ENCODE measurements at regions not wholly inside any gene's neighbourhood (a gene's known extent, or its start where the extent isn't known, plus 50 kb on each side); places are given as distances from the start of the nearest gene placed in this dataset.

GRCh38 chr4:97103252-97103651 lies 1040.0 kb downstream of the STPG2 start:
- no peaks in the 10 kb centered on the region for H3K36me3 ChIP-seq (ENCODE audit: control insufficient read depth in 2 of 2, insufficient read depth in 2 of 2, low read length in 2 of 2)
- no peak overlapping the region for H3K27ac ChIP-seq (ENCODE audit: low read depth in 2 of 2, low read length in 2 of 2)
- no peak overlapping the region for H3K9ac ChIP-seq (ENCODE audit: low read depth in 1 of 2, low read length in 2 of 2)
- H3K27me3 ChIP-seq (ENCODE audit: control insufficient read depth in 2 of 2, insufficient read depth in 2 of 2, low read length in 2 of 2): no peaks in the 10 kb centered on the region
- no peaks in the 10 kb centered on the region for H3K4me1 ChIP-seq (ENCODE audit: control insufficient read depth in 2 of 2, insufficient read depth in 2 of 2, low read length in 2 of 2)
- no peaks in the 10 kb centered on the region for H3K9me3 ChIP-seq (ENCODE audit: control insufficient read depth in 2 of 2, low read length in 2 of 2)
- no peak overlapping the region for H3K4me3 ChIP-seq (ENCODE audit: low read length in 2 of 2)

- no peak overlapping the region for H3K9ac ChIP-seq (ENCODE audit: low read depth in 1 of 2, low read length in 2 of 2)
Observed at GRCh38 chr4:97104006-97104405, 1039.3 kb downstream of the STPG2 start.

GRCh38 chr4:97104666-97105065 lies 1038.6 kb downstream of the STPG2 start:
- Histone ChIP-seq H3K9me3 (ENCODE audit: control insufficient read depth in 2 of 2, low read length in 2 of 2) (no peaks in the 10 kb centered on the region), H3K36me3 (ENCODE audit: control insufficient read depth in 2 of 2, insufficient read depth in 2 of 2, low read length in 2 of 2) (no peaks in the 10 kb centered on the region), H3K4me1 (ENCODE audit: control insufficient read depth in 2 of 2, insufficient read depth in 2 of 2, low read length in 2 of 2) (no peaks in the 10 kb centered on the region), H3K27me3 (ENCODE audit: control insufficient read depth in 2 of 2, insufficient read depth in 2 of 2, low read length in 2 of 2) (no peaks in the 10 kb centered on the region), H3K27ac (ENCODE audit: low read depth in 2 of 2, low read length in 2 of 2) (no peak overlapping the region), H3K4me3 (ENCODE audit: low read length in 2 of 2) (no peak overlapping the region), H3K9ac (ENCODE audit: low read depth in 1 of 2, low read length in 2 of 2) (no peak overlapping the region)

More at GRCh38 chr4:97104006-97104405, 1039.3 kb downstream of the STPG2 start:
- no peaks in the 10 kb centered on the region for H3K27me3 ChIP-seq (ENCODE audit: control insufficient read depth in 2 of 2, insufficient read depth in 2 of 2, low read length in 2 of 2)
- no peaks in the 10 kb centered on the region for H3K9me3 ChIP-seq (ENCODE audit: control insufficient read depth in 2 of 2, low read length in 2 of 2)
- no peak overlapping the region for H3K4me3 ChIP-seq (ENCODE audit: low read length in 2 of 2)
- no peaks in the 10 kb centered on the region for H3K4me1 ChIP-seq (ENCODE audit: control insufficient read depth in 2 of 2, insufficient read depth in 2 of 2, low read length in 2 of 2)
- no peak overlapping the region for H3K27ac ChIP-seq (ENCODE audit: low read depth in 2 of 2, low read length in 2 of 2)
- no peaks in the 10 kb centered on the region for H3K36me3 ChIP-seq (ENCODE audit: control insufficient read depth in 2 of 2, insufficient read depth in 2 of 2, low read length in 2 of 2)

- Histone ChIP-seq H3K9ac (ENCODE audit: low read depth in 1 of 2, low read length in 2 of 2) (no peak overlapping the region), H3K9me3 (ENCODE audit: control insufficient read depth in 2 of 2, low read length in 2 of 2) (no peaks in the 10 kb centered on the region), H3K4me3 (ENCODE audit: low read length in 2 of 2) (no peak overlapping the region), H3K4me1 (ENCODE audit: control insufficient read depth in 2 of 2, insufficient read depth in 2 of 2, low read length in 2 of 2) (no peaks in the 10 kb centered on the region), H3K27me3 (ENCODE audit: control insufficient read depth in 2 of 2, insufficient read depth in 2 of 2, low read length in 2 of 2) (no peaks in the 10 kb centered on the region), H3K36me3 (ENCODE audit: control insufficient read depth in 2 of 2, insufficient read depth in 2 of 2, low read length in 2 of 2) (no peaks in the 10 kb centered on the region), H3K27ac (ENCODE audit: low read depth in 2 of 2, low read length in 2 of 2) (no peak overlapping the region)
Observed at GRCh38 chr4:97105347-97106099, 1037.8 kb downstream of the STPG2 start.

- no peaks in the 10 kb centered on the region for H3K27me3 ChIP-seq (ENCODE audit: control insufficient read depth in 2 of 2, insufficient read depth in 2 of 2, low read length in 2 of 2)
- H3K9ac ChIP-seq (ENCODE audit: low read depth in 1 of 2, low read length in 2 of 2): no peak overlapping the region
- H3K36me3 ChIP-seq (ENCODE audit: control insufficient read depth in 2 of 2, insufficient read depth in 2 of 2, low read length in 2 of 2): no peaks in the 10 kb centered on the region
- no peaks in the 10 kb centered on the region for H3K4me1 ChIP-seq (ENCODE audit: control insufficient read depth in 2 of 2, insufficient read depth in 2 of 2, low read length in 2 of 2)
- H3K27ac ChIP-seq (ENCODE audit: low read depth in 2 of 2, low read length in 2 of 2): no peak overlapping the region
- no peaks in the 10 kb centered on the region for H3K9me3 ChIP-seq (ENCODE audit: control insufficient read depth in 2 of 2, low read length in 2 of 2)
- H3K4me3 ChIP-seq (ENCODE audit: low read length in 2 of 2): no peak overlapping the region
Observed at GRCh38 chr4:97106161-97106560, 1037.1 kb downstream of the STPG2 start.

- H3K27ac ChIP-seq (ENCODE audit: low read depth in 2 of 2, low read length in 2 of 2): no peak overlapping the region
- no peaks in the 10 kb centered on the region for H3K4me1 ChIP-seq (ENCODE audit: control insufficient read depth in 2 of 2, insufficient read depth in 2 of 2, low read length in 2 of 2)
- H3K9me3 ChIP-seq (ENCODE audit: control insufficient read depth in 2 of 2, low read length in 2 of 2): no peaks in the 10 kb centered on the region
- no peaks in the 10 kb centered on the region for H3K36me3 ChIP-seq (ENCODE audit: control insufficient read depth in 2 of 2, insufficient read depth in 2 of 2, low read length in 2 of 2)
- no peak overlapping the region for H3K9ac ChIP-seq (ENCODE audit: low read depth in 1 of 2, low read length in 2 of 2)
- H3K4me3 ChIP-seq (ENCODE audit: low read length in 2 of 2): no peak overlapping the region
- no peaks in the 10 kb centered on the region for H3K27me3 ChIP-seq (ENCODE audit: control insufficient read depth in 2 of 2, insufficient read depth in 2 of 2, low read length in 2 of 2)
Observed at GRCh38 chr4:97110506-97110905, 1032.8 kb downstream of the STPG2 start.

- no peak overlapping the region for H3K9ac ChIP-seq (ENCODE audit: low read depth in 1 of 2, low read length in 2 of 2)
- no peak overlapping the region for H3K27ac ChIP-seq (ENCODE audit: low read depth in 2 of 2, low read length in 2 of 2)
- no peaks in the 10 kb centered on the region for H3K4me1 ChIP-seq (ENCODE audit: control insufficient read depth in 2 of 2, insufficient read depth in 2 of 2, low read length in 2 of 2)
- no peaks in the 10 kb centered on the region for H3K36me3 ChIP-seq (ENCODE audit: control insufficient read depth in 2 of 2, insufficient read depth in 2 of 2, low read length in 2 of 2)
- no peaks in the 10 kb centered on the region for H3K9me3 ChIP-seq (ENCODE audit: control insufficient read depth in 2 of 2, low read length in 2 of 2)
- H3K4me3 ChIP-seq (ENCODE audit: low read length in 2 of 2): no peak overlapping the region
- no peaks in the 10 kb centered on the region for H3K27me3 ChIP-seq (ENCODE audit: control insufficient read depth in 2 of 2, insufficient read depth in 2 of 2, low read length in 2 of 2)
Observed at GRCh38 chr4:97116511-97116910, 1026.8 kb downstream of the STPG2 start.

GRCh38 chr4:97121493-97121892 lies 1021.8 kb downstream of the STPG2 start:
- H3K9me3 ChIP-seq (ENCODE audit: control insufficient read depth in 2 of 2, low read length in 2 of 2): peaks cover 0 to 6% of the 10 kb centered on the region in 2 donors
- H3K4me3 ChIP-seq (ENCODE audit: low read length in 2 of 2): no peak overlapping the region
- H3K27ac ChIP-seq (ENCODE audit: low read depth in 2 of 2, low read length in 2 of 2): no peak overlapping the region
- H3K9ac ChIP-seq (ENCODE audit: low read depth in 1 of 2, low read length in 2 of 2): no peak overlapping the region
- no peaks in the 10 kb centered on the region for H3K27me3 ChIP-seq (ENCODE audit: control insufficient read depth in 2 of 2, insufficient read depth in 2 of 2, low read length in 2 of 2)
- no peaks in the 10 kb centered on the region for H3K4me1 ChIP-seq (ENCODE audit: control insufficient read depth in 2 of 2, insufficient read depth in 2 of 2, low read length in 2 of 2)
- no peaks in the 10 kb centered on the region for H3K36me3 ChIP-seq (ENCODE audit: control insufficient read depth in 2 of 2, insufficient read depth in 2 of 2, low read length in 2 of 2)

GRCh38 chr4:97123573-97123972 lies 1019.7 kb downstream of the STPG2 start:
- no peaks in the 10 kb centered on the region for H3K36me3 ChIP-seq (ENCODE audit: control insufficient read depth in 2 of 2, insufficient read depth in 2 of 2, low read length in 2 of 2)
- H3K9ac ChIP-seq (ENCODE audit: low read depth in 1 of 2, low read length in 2 of 2): no peak overlapping the region
- no peaks in the 10 kb centered on the region for H3K4me1 ChIP-seq (ENCODE audit: control insufficient read depth in 2 of 2, insufficient read depth in 2 of 2, low read length in 2 of 2)
- H3K27ac ChIP-seq (ENCODE audit: low read depth in 2 of 2, low read length in 2 of 2): no peak overlapping the region
- no peak overlapping the region for H3K4me3 ChIP-seq (ENCODE audit: low read length in 2 of 2)
- peaks cover 0 to 6% of the 10 kb centered on the region in 2 donors for H3K9me3 ChIP-seq (ENCODE audit: control insufficient read depth in 2 of 2, low read length in 2 of 2)
- H3K27me3 ChIP-seq (ENCODE audit: control insufficient read depth in 2 of 2, insufficient read depth in 2 of 2, low read length in 2 of 2): no peaks in the 10 kb centered on the region

- Histone ChIP-seq H3K4me3 (ENCODE audit: low read length in 2 of 2) (no peak overlapping the region), H3K27me3 (ENCODE audit: control insufficient read depth in 2 of 2, insufficient read depth in 2 of 2, low read length in 2 of 2) (no peaks in the 10 kb centered on the region), H3K9ac (ENCODE audit: low read depth in 1 of 2, low read length in 2 of 2) (no peak overlapping the region), H3K4me1 (ENCODE audit: control insufficient read depth in 2 of 2, insufficient read depth in 2 of 2, low read length in 2 of 2) (no peaks in the 10 kb centered on the region), H3K27ac (ENCODE audit: low read depth in 2 of 2, low read length in 2 of 2) (no peak overlapping the region), H3K9me3 (ENCODE audit: control insufficient read depth in 2 of 2, low read length in 2 of 2) (no peaks in the 10 kb centered on the region), H3K36me3 (ENCODE audit: control insufficient read depth in 2 of 2, insufficient read depth in 2 of 2, low read length in 2 of 2) (no peaks in the 10 kb centered on the region)
Observed at GRCh38 chr4:97132435-97132834, 1010.8 kb downstream of the STPG2 start.
